UCSD-AML1 (cell line): ENCODE measurements at regions not wholly inside any gene's neighbourhood (a gene's known extent, or its start where the extent isn't known, plus 50 kb on each side); places are given as distances from the start of the nearest gene placed in this dataset.
"Not testable (repeated sequence)": the region's sequence is repeated elsewhere in the genome, so short reads cannot be mapped to it uniquely, and the experiment has no call there.

Source experiments
- DNase-seq: peaks from one replicate; lab custom pipeline; 2025; ENCODE audit not compliant: unreplicated experiment; lab: John Stamatoyannopoulos, UW

DNA sequence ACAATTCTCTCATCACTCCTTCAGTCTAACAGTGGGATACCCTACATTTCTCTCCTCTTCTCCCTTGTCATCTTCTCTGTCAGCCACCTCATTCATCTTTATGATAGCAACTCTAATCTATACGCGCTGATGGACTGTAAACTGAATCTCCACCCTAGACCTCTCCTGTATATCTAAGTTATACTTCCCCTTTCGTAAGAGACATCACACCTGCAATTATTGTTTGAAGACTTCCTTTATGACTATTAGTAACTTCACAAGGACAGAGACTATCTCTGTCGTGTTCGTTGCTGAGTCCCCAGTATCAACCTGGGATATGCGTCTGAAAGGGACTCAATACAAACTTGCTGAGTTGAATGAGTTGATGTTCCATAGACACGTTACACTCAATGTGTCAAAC, 263.2 kb downstream of the IRS1 start:
- no peak for DNase-seq

- DNase-seq = not testable (repeated sequence)
Observed at GRCh38 chr2:226532976-226533375, 266.6 kb downstream of the IRS1 start.

DNA sequence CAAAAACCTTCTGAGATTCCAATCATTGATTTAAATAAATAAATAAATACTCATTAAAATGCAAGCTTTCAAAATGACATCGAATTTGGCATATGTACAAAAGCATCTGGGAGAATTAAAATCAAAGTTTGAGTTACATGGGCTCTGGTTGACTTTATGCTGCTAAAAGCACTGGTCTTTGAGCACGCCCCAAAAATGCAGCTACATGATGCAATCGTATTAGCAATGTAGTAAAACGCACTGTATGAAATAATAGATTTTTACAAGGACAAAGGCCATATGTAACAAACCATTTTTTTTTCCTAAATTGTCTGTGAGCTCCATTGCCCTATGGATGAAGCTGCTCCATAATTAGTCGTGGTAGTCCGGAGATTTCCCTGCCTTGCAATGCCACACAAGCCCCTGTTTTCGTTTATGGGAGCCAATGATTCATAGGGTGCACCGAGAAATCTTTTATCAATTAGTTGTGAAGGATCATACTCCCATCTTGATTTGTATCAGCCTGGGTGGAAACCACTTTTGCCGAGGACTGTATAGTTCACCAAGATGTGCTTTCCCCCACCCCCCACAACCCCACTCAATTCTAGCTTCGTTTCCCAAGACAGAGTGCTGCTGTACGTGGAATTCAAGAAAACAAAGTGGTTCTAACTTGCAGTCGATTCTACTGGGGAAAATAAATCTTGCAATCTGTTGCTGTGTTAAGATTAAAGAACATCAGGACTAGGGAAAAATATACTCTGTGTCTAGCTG, 268.4 kb downstream of the IRS1 start:
- no peak for DNase-seq

- no peak for DNase-seq
Observed at GRCh38 chr2:226529556-226529955, 270.1 kb downstream of the IRS1 start.

DNA sequence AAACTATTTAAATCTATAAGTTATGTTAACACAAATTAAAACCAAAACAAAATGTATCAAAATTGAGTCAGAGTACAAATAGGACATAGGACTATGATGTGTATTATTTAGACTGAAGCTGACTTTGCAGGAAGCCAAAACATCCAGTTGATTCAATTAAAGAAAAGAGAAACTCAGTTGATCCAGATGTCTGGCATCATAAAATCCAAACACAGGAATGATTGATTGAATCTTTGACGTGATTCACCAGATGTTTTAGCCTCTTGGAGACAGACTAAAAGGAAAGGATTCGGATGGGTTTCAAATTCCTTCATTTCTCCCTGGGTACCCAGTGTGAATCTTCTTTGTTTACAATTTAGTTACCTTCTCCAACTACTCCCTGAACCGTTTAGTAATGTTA, 272.9 kb downstream of the IRS1 start:
- no peak for DNase-seq

GRCh38 chr2:226524381-226524843, 275.2 kb downstream of the IRS1 start:
- DNase-seq = no peak

DNA sequence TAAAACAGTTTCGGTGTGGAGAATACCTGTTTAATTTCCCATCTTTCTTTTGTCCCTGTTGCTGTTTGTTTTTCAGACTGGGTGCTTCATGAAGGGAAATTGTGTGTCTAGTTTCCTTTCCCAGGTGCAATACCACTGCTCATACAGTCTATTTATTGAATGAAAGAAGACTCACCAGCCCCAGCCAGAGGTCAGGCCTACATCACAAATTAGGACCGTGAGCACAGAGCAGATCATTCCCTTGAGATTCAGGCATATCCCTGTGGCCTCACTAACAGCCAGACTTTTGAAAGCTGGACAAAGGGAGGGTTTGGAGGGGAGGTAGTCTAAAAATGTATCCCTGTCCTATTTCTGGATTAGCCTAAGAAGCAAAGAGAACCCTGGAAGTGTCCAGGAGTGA, 278.9 kb downstream of the IRS1 start:
- DNase-seq = no peak

DNA sequence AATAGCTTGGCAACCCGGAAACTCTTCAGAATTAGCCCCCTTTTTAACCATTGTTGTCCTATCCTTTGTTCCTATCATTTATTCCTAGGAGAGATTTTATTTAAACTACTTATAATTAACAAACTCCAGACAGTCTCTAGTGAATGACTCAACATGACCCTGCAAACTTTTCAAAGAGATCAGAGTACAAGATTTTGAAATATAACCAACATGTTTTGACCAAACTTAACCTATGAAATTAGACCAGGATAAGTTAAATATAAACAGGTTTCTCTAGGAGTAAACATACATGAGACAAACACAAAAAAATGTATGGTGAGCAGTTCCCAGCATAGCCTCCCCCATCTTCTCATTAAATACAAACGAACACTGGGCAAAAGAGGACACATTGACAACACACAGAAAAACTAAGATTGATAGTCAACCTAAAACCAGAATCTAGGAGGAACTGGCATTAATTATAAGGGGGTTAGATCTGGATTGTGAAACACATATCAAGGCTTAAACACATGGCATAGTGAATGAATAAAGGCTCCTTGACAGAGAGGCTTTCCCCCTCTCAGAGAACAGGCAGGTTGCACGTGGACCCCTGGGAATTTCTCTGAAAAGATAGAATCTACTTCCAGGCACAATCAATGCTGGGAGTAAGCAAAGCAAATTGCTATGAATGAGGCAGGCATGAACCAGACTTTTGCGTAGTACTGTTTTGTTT, 284.1 kb downstream of the IRS1 start:
- no peak for DNase-seq

GRCh38 chr2:226514895-226515294, 284.7 kb downstream of the IRS1 start:
- DNase-seq = no peak

- DNase-seq = no peak
Observed at GRCh38 chr2:226511311-226511710, 288.3 kb downstream of the IRS1 start.

DNA sequence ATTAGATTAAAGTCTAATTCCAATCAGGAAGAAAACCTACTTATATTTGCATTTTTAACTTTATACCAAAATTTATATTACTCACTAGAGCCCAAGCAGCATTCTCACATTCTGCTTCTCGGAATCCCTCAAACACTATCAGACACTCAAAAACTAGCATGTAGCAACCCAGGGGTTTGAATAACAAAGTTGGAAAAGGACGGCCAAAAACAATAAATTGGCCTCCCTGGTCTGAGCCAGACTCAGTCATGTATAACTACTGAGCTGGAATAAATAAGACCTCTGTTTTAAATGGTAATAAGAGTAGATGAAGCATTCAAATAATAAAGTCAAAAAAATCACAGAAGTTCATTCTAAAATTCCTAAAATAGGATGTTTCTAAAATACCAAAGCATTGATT, 290.9 kb downstream of the IRS1 start:
- DNase-seq = no peak

DNA sequence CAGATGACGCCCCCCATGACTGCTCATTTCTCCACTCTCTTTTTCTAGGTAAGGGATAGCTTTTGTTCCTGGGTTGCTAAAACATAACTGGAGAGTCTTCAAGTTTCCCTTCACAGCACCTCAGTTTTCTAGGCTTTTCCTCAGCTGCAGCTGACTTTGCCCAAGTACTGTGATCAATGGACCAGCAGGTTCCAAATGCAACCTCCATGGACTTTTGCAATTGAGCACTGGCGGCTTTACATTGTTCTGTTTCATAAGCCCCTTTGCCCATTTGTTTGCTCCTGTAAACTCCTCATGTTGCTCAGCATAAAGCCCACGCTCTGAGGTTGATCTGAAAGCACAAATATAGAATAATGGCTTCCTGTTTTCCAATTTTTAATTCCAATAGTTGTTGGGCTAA, 291.6 kb downstream of the IRS1 start:
- no peak for DNase-seq

- no peak for DNase-seq
Observed at GRCh38 chr2:226497146-226497909, 302.3 kb downstream of the IRS1 start.

GRCh38 chr2:226496273-226496550, 303.4 kb downstream of the IRS1 start:
- DNase-seq = no peak

DNA sequence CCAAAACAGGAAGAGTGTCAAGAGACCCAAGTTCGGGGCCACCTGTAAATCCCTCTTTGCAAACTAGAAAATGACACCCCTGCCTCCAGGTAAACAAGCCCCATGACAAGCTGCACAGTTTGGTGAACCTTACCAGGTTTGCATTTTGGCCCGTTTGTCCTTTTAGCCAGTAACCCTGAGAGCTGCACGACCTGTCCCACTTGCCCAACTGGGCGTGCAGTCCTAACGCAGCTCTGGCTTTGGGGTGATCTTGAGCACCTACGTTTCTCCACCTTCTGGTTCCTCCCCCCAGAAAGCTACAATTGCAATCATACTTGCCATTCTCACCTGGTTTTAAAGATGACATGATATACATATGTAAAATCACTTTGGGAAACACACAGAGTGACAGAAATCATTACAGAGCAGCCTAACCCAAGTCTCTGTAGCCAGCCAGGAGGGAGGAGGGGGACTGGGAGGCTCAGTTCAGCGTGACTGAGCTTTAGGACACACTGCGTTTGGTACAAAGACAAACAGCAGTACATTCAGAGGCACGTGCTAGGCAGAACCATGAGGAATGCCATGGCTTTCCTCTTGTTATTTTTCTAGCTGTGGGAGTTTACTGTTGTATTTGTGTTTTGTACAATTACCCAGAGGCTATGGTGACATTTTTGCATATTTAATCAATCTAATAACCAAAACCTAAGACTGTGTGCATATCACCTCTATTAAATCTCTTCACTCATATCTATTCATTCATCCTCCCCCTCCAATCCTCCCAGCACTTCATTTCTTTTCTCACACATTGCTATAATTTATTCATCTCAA, 304.0 kb downstream of the IRS1 start:
- DNase-seq = no peak

DNA sequence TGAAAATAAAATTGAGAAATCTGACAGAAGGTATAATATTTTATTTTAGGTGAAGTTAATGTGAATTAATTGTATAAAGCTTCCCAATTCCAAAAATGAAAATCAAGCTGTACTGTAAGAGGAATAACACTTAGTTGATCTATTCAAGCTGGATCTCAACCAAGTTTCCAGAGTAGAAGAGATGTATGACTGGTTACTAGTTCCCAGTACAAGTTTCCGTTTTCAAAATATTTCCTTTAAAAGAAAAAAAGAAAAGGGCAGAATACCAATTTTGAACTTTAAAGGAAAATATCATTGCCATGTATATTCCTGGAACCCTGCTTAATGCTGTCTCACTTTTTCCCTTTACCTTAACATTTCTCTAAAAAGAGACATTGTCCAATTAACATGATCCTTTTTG, 308.5 kb downstream of the IRS1 start:
- DNase-seq = no peak

DNA sequence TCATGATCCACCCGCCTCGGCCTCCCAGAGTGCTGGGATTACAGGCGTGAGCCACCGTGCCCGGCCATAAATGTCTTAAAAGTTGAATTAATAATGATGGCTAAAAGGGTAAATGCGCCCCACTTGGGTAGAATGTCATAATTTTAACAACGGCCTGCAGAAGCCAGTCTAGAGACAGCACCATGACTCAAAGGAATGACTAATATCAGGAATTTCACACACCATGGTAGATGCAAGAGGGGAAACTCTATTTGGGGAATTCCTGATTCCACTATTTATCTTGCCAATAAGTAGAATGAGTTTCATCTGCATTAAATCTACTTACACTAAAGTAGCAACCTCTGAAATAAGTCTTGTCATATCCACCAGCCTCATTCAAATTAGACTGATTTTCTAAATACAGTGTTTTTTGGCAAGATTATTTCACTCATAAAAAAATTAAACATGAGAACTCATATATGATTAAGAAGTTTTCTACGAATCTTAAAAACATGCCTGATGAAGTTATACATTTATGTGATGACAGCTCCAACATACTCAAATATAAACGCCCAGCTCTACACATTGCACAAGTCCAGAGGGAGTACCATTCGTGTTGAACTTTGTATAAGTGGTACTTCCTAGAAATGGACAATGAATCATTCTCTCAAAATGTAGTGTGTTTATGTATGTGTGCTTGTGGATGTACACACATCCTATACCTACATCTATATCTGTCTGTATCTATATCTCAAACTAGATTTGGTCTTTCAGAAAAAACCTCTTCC, 309.7 kb downstream of the IRS1 start:
- DNase-seq = no peak

DNA sequence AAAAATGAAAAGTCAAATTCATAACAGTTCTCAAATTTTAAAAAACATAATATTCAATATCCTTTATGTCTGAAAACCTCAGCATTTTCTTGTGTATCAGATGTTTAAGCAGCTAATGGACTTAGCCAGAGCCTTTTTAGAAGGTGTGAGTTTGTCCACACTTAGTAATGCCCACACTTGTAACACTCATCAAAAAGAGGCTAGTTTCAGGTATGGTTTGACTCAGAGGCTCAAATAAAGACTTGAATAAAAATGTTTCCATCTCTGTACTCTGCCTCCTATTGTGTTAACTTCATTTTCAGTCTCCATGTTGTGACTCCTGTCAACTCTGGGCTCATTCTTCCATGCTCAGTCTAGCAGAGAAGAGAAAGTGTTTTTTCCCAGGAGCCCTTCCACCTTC, 311.6 kb downstream of the IRS1 start:
- no peak for DNase-seq

- DNase-seq = no peak
Observed at GRCh38 chr2:226487573-226487972, 312.0 kb downstream of the IRS1 start.

GRCh38 chr2:226483745-226484619, 315.6 kb downstream of the IRS1 start:
- DNase-seq = no peak
